ENCODE measurements at regions not wholly inside any gene's neighbourhood (a gene's known extent, or its start where the extent isn't known, plus 50 kb on each side); places are given as distances from the start of the nearest gene placed in this dataset.
A peak's percentile ranks its signal among the peaks of the same experiment; 100 is the strongest.

DNA sequence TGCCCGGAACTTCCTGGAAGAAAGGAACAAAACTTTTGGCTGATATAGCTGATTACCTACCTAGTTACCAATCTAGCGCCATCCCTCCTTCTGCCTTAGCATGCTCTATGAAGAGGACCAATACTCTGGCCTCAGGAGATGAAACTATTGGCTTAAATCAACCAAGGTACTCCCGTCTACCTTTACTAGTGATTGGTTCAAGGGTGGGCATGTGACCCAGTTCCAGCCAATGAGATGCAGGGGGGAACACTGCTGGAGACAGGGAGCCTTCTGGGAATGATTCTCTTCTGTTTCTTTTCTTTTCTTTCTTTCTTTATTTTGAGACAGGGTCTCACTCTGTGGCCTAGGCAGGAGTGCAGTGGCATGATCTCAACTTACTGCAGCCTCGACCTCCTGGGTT is 72.6 kb upstream of the CCDC167 start:
- Histone ChIP-seq H3K9me3 (ENCODE audit: low read depth) (no peaks in the 10 kb centered on the region), H3K4me1 (ENCODE audit: low read depth) (peaks cover 9% of the 10 kb centered on the region), H3K36me3 (no peaks in the 10 kb centered on the region), H3K27me3 (no peaks in the 10 kb centered on the region), H3K27ac (no peak overlapping the region), H3K4me3 (no peak overlapping the region)
- no peak for TF ChIP-seq CTCF (IDR thresholded peaks at IDR 0.05; ENCODE audit: low read depth, low read length)
- no peak for DNase-seq (ENCODE audit: low read depth in 1 of 2, low spot score in 1 of 2)

DNA sequence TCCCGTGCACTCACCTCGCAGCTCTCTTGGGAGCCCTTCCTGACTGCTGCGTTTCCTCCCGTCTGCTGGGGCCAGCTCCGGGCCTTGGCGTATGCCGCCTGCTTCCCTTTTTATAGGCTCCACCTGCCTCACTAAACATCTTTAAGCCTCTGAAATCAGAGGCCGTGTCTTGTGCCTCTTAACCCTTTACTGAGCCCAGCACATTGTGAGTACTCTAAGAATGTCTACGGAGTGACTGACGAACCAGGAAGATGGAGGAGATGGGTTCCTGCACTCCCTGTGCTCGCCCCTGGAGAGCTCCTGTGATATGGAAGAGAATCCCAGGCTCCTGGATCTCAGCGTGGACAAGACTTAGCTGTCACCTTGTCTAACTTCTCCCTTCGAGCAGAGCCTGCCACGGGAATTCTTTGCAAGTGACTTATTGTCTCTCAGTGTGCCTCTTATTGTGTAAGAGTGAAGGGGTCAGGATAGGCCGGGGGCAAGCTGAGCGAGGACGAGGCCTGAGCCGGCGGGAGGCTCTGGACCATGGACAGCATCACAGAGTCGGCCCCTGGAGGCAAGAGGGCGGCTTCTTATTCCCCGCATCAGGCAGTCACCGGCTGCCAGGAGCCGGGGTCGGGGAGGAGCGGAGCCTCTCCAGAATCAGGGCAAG is 70.9 kb upstream of the CCDC167 start:
- Histone ChIP-seq H3K4me3 (no peak overlapping the region), H3K27me3 (no peaks in the 10 kb centered on the region), H3K36me3 (no peaks in the 10 kb centered on the region), H3K9me3 (ENCODE audit: low read depth) (no peaks in the 10 kb centered on the region), H3K4me1 (ENCODE audit: low read depth) (peaks cover 9% of the 10 kb centered on the region), H3K27ac (no peak overlapping the region)
- no peak for TF ChIP-seq CTCF (IDR thresholded peaks at IDR 0.05; ENCODE audit: low read depth, low read length)
- peak in 1 of 2 donors; percentile 50 for DNase-seq (ENCODE audit: low read depth in 1 of 2, low spot score in 1 of 2)

DNA sequence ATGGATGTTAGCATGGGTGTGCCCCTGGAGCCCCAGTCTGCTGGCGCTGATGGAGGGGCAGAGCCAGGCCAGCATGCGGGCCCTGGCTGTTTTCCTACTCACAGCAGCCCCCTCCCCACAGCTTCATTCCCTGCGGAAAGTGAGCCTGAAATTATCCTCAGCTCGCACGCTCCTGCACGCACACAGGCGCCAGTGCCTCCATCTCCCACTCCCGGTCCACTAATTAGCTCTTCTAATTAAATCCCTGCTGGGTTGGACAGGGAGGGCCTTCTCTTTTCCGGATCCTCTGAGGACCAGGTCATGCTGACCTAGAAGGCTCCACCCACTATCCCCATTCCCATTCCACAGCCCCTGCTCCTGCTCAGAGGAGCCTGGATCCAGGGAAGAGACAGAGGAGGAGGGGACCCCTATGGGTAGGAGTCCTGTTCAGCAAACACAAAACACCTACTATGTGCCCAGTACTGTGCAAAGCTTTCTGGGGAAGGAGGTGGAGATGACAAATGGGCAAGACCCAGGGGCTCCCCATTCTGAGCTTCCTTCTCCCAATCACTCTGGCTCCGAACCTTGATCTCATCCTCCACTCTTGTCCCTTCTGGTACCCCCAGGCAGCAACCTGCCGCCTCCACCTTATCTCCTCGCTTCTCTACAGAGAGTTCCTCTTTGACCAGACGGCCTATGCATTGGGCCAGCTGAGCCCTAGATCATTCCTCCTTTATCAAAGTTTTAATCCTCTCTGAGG is 70.2 kb upstream of the CCDC167 start:
- no peak overlapping the region for H3K27ac ChIP-seq
- DNase-seq (ENCODE audit: low read depth in 1 of 2, low spot score in 1 of 2): no peak

GRCh38 chr6:37569317-37569716 is 69.6 kb upstream of the CCDC167 start:
- H3K27me3 ChIP-seq: no peaks in the 10 kb centered on the region
- no peak overlapping the region for H3K4me3 ChIP-seq
- DNase-seq (ENCODE audit: low read depth in 1 of 2, low spot score in 1 of 2): no peak
- TF ChIP-seq CTCF (IDR thresholded peaks at IDR 0.05; ENCODE audit: low read depth, low read length): no peak
- peaks cover 20% of the 10 kb centered on the region for H3K4me1 ChIP-seq (ENCODE audit: low read depth)
- H3K27ac ChIP-seq: no peak overlapping the region
- H3K36me3 ChIP-seq: no peaks in the 10 kb centered on the region
- no peaks in the 10 kb centered on the region for H3K9me3 ChIP-seq (ENCODE audit: low read depth)

More for the DNA sequence above, 70.2 kb upstream of the CCDC167 start:
- H3K36me3 ChIP-seq: no peaks in the 10 kb centered on the region
- H3K27me3 ChIP-seq: no peaks in the 10 kb centered on the region
- TF ChIP-seq CTCF (IDR thresholded peaks at IDR 0.05; ENCODE audit: low read depth, low read length): no peak
- H3K4me1 ChIP-seq (ENCODE audit: low read depth): peaks cover 14% of the 10 kb centered on the region
- H3K4me3 ChIP-seq: no peak overlapping the region
- no peaks in the 10 kb centered on the region for H3K9me3 ChIP-seq (ENCODE audit: low read depth)

DNA sequence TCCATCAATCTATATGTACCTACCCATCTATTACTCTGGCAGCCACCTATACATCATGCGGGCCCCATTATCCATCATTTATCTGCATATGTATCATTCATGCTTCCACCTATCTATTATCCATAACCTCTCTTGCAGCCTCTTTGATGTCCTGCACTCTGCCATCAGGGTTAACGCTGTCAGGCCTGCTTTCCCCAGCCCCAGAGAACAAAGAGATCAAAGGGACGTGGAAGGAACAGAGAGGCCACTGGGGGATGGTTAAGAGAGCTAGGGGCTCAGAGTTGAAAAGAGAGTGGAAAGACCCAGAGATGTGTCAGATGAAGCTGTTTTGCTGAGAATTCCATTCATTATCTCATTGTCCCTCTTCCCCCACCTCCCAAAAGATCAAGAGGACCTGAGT is 67.3 kb upstream of the CCDC167 start:
- TF ChIP-seq CTCF (IDR thresholded peaks at IDR 0.05; ENCODE audit: low read depth, low read length): no peak
- H3K9me3 ChIP-seq (ENCODE audit: low read depth): no peaks in the 10 kb centered on the region
- no peak overlapping the region for H3K4me3 ChIP-seq
- H3K4me1 ChIP-seq (ENCODE audit: low read depth): peaks cover 30% of the 10 kb centered on the region
- DNase-seq (ENCODE audit: low read depth in 1 of 2, low spot score in 1 of 2): no peak
- H3K27me3 ChIP-seq: no peaks in the 10 kb centered on the region
- H3K27ac ChIP-seq: no peak overlapping the region
- H3K36me3 ChIP-seq: no peaks in the 10 kb centered on the region

All from cardiac muscle cell (in vitro differentiated cells and primary cell).